A673 (cell line): ENCODE measurements at regions not wholly inside any gene's neighbourhood (a gene's known extent, or its start where the extent isn't known, plus 50 kb on each side); places are given as distances from the start of the nearest gene placed in this dataset.

ENCODE experiments used
- CTCF ChIP-seq: fragments of 300-800, 200-600 bp; sonication (generic); conservative IDR thresholded peaks from 2 replicates; pipeline ENCODE4 v1.5.1; 2017; ENCODE audit warnings: low read depth, mild to moderate bottlenecking, antibody characterized with exemption, low read length, moderate library complexity, mixed read lengths
- EZH2 ChIP-seq: fragments of 200-600 bp; sonication (generic); IDR thresholded peaks from 2 replicates; pipeline ENCODE4 v1.6.1; 2017; ENCODE audit warnings: borderline replicate concordance, low read depth, mild to moderate bottlenecking, mixed read lengths, antibody characterized with exemption, low read length; ENCODE audit not compliant: poor library complexity, severe bottlenecking

DNA sequence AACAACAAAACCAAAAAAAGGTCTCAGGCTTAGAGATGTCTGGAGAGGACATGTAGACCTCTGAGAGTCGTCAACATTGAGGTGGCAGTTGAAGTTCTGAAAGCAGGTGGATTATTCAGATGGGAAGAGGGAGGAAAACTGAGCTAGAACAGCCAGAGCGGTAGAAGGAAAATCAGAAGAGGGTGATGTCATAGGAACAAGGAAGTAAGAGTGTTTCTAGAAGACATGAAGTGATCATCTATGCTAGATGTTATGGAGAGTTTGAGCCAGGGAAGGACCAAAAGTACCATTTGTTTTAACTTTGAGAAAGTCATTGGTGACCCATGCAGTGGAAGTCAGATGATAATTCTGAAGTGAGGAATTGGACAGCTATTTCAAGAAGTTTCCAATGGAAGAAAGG, 316.2 kb upstream of the RGS6 start:
- TF ChIP-seq EZH2 (no peak), CTCF (no peak)
